ENCODE measurements at regions not wholly inside any gene's neighbourhood (a gene's known extent, or its start where the extent isn't known, plus 50 kb on each side); places are given as distances from the start of the nearest gene placed in this dataset.
A peak's percentile ranks its signal among the peaks of the same experiment; 100 is the strongest.

GRCh38 chr3:5270666-5271371, 83.3 kb downstream of the EDEM1 start:
- no peak overlapping the region for H3K4me3 ChIP-seq (replicated peaks; ENCODE audit: low read depth, low read length)
- no peak for TF ChIP-seq CTCF (IDR thresholded peaks at IDR 0.05; ENCODE audit: low read length, missing control alignments)
- DNase-seq (ENCODE audit: low read depth) = no peak

- H3K4me3 ChIP-seq (replicated peaks; ENCODE audit: low read depth, low read length) = no peak overlapping the region
- TF ChIP-seq CTCF (IDR thresholded peaks at IDR 0.05; ENCODE audit: low read length, missing control alignments) = no peak
- DNase-seq (ENCODE audit: low read depth) = no peak
Measured at GRCh38 chr3:5271372-5271683, 83.8 kb downstream of the EDEM1 start.

DNA sequence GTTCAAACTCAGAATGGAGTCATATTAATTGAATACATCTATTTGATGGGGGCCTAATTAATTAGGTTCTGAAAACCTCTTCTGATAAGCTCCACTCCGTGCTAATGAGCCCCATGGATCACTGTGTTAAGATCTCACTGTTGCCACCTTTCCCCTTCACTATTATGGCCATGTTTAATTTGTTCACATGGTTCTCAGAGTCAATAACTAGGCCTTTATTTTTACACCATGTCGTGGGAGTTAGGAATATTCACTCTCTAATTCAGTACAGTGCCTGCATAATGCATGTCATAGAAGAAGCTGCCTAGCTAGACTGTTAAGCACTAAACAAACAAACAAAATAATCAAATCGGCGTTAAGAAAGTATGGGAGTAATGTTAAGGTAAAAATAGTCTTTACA, 84.9 kb downstream of the EDEM1 start:
- TF ChIP-seq CTCF (IDR thresholded peaks at IDR 0.05; ENCODE audit: low read length, missing control alignments) = no peak
- H3K4me3 ChIP-seq (replicated peaks; ENCODE audit: low read depth, low read length) = no peak overlapping the region
- no peak for DNase-seq (ENCODE audit: low read depth)

GRCh38 chr3:5274091-5274490, 86.6 kb downstream of the EDEM1 start:
- H3K4me3 ChIP-seq (replicated peaks; ENCODE audit: low read depth, low read length) = no peak overlapping the region
- TF ChIP-seq CTCF (IDR thresholded peaks at IDR 0.05; ENCODE audit: low read length, missing control alignments) = no peak
- DNase-seq (ENCODE audit: low read depth) = no peak

DNA sequence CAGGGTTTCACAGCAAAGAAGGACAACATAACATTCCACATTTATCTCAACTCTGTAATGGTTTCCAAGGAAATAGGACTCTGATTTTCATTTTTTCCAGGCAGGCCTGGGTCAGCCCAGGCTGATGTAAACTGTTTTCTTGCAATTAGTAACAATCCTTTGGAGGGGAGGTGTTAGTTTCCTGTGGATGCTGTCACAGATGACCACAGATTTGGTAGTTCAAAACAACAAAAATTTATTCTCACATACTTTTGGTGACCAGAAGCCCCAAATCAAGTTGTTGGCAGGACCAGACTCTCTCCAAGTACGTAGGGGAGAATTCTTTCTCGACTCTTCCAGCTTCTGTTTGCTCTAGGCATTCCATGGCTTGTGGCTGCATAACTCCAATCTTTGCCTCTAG, 88.0 kb downstream of the EDEM1 start:
- DNase-seq (ENCODE audit: low read depth) = peak; percentile 8
- no peak for TF ChIP-seq CTCF (IDR thresholded peaks at IDR 0.05; ENCODE audit: low read length, missing control alignments)
- no peak overlapping the region for H3K4me3 ChIP-seq (replicated peaks; ENCODE audit: low read depth, low read length)

- no peak for DNase-seq (ENCODE audit: low read depth)
- no peak for TF ChIP-seq CTCF (IDR thresholded peaks at IDR 0.05; ENCODE audit: low read length, missing control alignments)
- no peak overlapping the region for H3K4me3 ChIP-seq (replicated peaks; ENCODE audit: low read depth, low read length)
Measured at GRCh38 chr3:5276934-5277333, 89.4 kb downstream of the EDEM1 start.

- DNase-seq (ENCODE audit: low read depth) = no peak
- H3K4me3 ChIP-seq (replicated peaks; ENCODE audit: low read depth, low read length) = no peak overlapping the region
- TF ChIP-seq CTCF (IDR thresholded peaks at IDR 0.05; ENCODE audit: low read length, missing control alignments) = no peak
Measured at GRCh38 chr3:5277612-5278236, 90.2 kb downstream of the EDEM1 start.
